Endothelial cell of umbilical vein (primary cell): ENCODE measurements at regions not wholly inside any gene's neighbourhood (a gene's known extent, or its start where the extent isn't known, plus 50 kb on each side); places are given as distances from the start of the nearest gene placed in this dataset.

ENCODE experiments used
- BruUV-seq: library from RNA; stranded (reverse); fragments of 400-500 nt; replicated peaks from 2 replicates; lab custom pipeline; 2021; lab: Mats Ljungman, UMichigan
- CTCF ChIA-PET: fragments of 300-600, 350-600 bp; sonication (Branson Sonifier 250); formaldehyde crosslinking; loops from one replicate; lab custom pipeline; 2021; ENCODE audit warnings: antibody characterized with exemption, inconsistent platforms; lab: Charles Lee
- POLR2A ChIA-PET: fragments of 300-600, 350-600 bp; sonication (Branson Sonifier 250); formaldehyde crosslinking; loops from one replicate; lab custom pipeline; 2021; ENCODE audit warnings: antibody characterized with exemption, inconsistent platforms; lab: Charles Lee
- DNase-seq: peaks from one replicate; pipeline ENCODE4 v3.0.0-alpha.2; 2011; ENCODE audit warnings: low read depth, low spot score
- FAIRE-seq: peaks from 2 replicates; lab custom pipeline; 2011; peaks lifted over from hg19 to GRCh38; lab: Jason Lieb, UNC
- H2AFZ ChIP-seq: 2 replicates; pipeline ENCODE4 v1.6.0; 2012; ENCODE audit warnings: low read depth, low read length, control low read depth, inconsistent platforms
- H3K27ac ChIP-seq: 2 replicates; pipeline ENCODE4 v1.5.1; 2011; ENCODE audit warnings: low read depth, mild to moderate bottlenecking, control low read depth, low read length, moderate library complexity; ENCODE audit not compliant: insufficient read depth
- H3K27me3 ChIP-seq, 2 experiments: 2 replicates each; pipeline versions ENCODE4 v1.6.0 to v1.6.1; 2011; ENCODE audit warnings: low read length in 2 of 2, mixed read lengths in 1 of 2; ENCODE audit not compliant: control insufficient read depth in 2 of 2, insufficient read depth in 2 of 2
- H3K36me3 ChIP-seq, 2 experiments: 2 replicates in 1 of 2; 3 replicates in 1 of 2; pipeline ENCODE4 v1.5.1; 2011; ENCODE audit warnings: low read length in 2 of 2, mild to moderate bottlenecking in 1 of 2, moderate library complexity in 1 of 2; ENCODE audit not compliant: control insufficient read depth in 2 of 2, insufficient read depth in 2 of 2; ENCODE audit errors: extremely low read depth in 1 of 2
- H3K4me1 ChIP-seq: 3 replicates; pipeline ENCODE4 v1.5.1; 2011; ENCODE audit warnings: mild to moderate bottlenecking, low read length; ENCODE audit not compliant: control insufficient read depth, insufficient read depth; ENCODE audit errors: extremely low read depth
- H3K4me2 ChIP-seq: 2 replicates; pipeline ENCODE4 v1.6.1; 2011; ENCODE audit warnings: low read length, control low read depth, mixed read lengths; ENCODE audit not compliant: insufficient read depth
- H3K4me3 ChIP-seq, 3 experiments: fragments of 200-600 bp in 1 of 3; sonication (generic), shearing (Covaris generic) in 1 of 3; replicated peaks in 1 of 3; 2 replicates each; pipeline ENCODE4 v1.5.1; 2011 to 2016; ENCODE audit warnings: control low read depth in 3 of 3, low read length in 3 of 3, mild to moderate bottlenecking in 2 of 3, inconsistent platforms in 1 of 3, low read depth in 1 of 3, moderate library complexity in 1 of 3; ENCODE audit not compliant: insufficient read depth in 1 of 3
- H3K79me2 ChIP-seq: 2 replicates; pipeline ENCODE4 v1.6.0; 2012; ENCODE audit warnings: low read length, inconsistent platforms; ENCODE audit not compliant: control insufficient read depth, insufficient read depth
- H3K9ac ChIP-seq: replicated peaks from 2 replicates; pipeline ENCODE3; 2011; ENCODE audit warnings: low read length, control low read depth; ENCODE audit not compliant: insufficient read depth; ENCODE audit errors: extremely low read depth
- H3K9me1 ChIP-seq: replicated peaks from 3 replicates; pipeline ENCODE4 v1.6.0; 2011; ENCODE audit warnings: mild to moderate bottlenecking, low read length; ENCODE audit not compliant: control insufficient read depth, insufficient read depth; ENCODE audit errors: extremely low read depth
- H3K9me3 ChIP-seq: replicated peaks from 2 replicates; pipeline ENCODE4 v1.5.1; 2012; ENCODE audit warnings: low read length, inconsistent platforms; ENCODE audit not compliant: control insufficient read depth, insufficient read depth
- H4K20me1 ChIP-seq: replicated peaks from 2 replicates; pipeline ENCODE3; 2011; ENCODE audit warnings: mild to moderate bottlenecking, low read length; ENCODE audit not compliant: control insufficient read depth, insufficient read depth; ENCODE audit errors: extremely low read depth
- EZH2 ChIP-seq: IDR thresholded peaks from 2 replicates; pipeline ENCODE4 v1.6.1; 2012; ENCODE audit warnings: borderline replicate concordance, low read depth, mild to moderate bottlenecking, moderate library complexity, low read length, inconsistent platforms; ENCODE audit not compliant: severe bottlenecking
- FOS ChIP-seq: IDR thresholded peaks from 2 replicates; pipeline ENCODE4 v1.6.1; 2011; ENCODE audit warnings: mild to moderate bottlenecking, low read length, moderate library complexity, borderline replicate concordance; ENCODE audit not compliant: insufficient read depth
- GATA2 ChIP-seq: IDR thresholded peaks from 2 replicates; pipeline ENCODE4 v1.7.0; 2011; ENCODE audit warnings: low read depth, mild to moderate bottlenecking, moderate library complexity, mixed read lengths, low read length; ENCODE audit not compliant: insufficient read length, insufficient read depth
- JUN ChIP-seq: IDR thresholded peaks from 2 replicates; pipeline ENCODE4 v1.6.1; 2011; ENCODE audit warnings: borderline replicate concordance, low read depth; ENCODE audit not compliant: insufficient read length, insufficient read depth
- MAX ChIP-seq: IDR thresholded peaks from 2 replicates; pipeline ENCODE4 v1.6.1; 2011; ENCODE audit not compliant: insufficient read depth, insufficient read length
- MYC ChIP-seq: IDR thresholded peaks from one replicate; pipeline ENCODE4 v1.6.1; 2011; ENCODE audit warnings: mild to moderate bottlenecking, low read depth, low read length
- POLR2A ChIP-seq: IDR thresholded peaks from 2 replicates; pipeline ENCODE4 v1.6.1; 2012; ENCODE audit warnings: low read depth, mild to moderate bottlenecking, control low read depth, low read length
- POLR2AphosphoS5 ChIP-seq: IDR thresholded peaks from 2 replicates; pipeline ENCODE4 v1.6.1; 2012; ENCODE audit warnings: low read depth, mild to moderate bottlenecking, control low read depth, low read length, moderate library complexity; ENCODE audit not compliant: insufficient read depth
- dilution Hi-C: fragments of 300-500 bp; cut with MboI; formaldehyde crosslinking; loops from one replicate; pipeline ENCODE4 v1.15.0; 2019; ENCODE audit warnings: low sequenced_read_pairs; ENCODE audit not compliant: extremely low pct_ligation_motif_present
- intact Hi-C: fragments of 100-400 bp; cut with micrococcal nuclease; formaldehyde crosslinking; loops from one replicate; pipeline ENCODE4 v1.10.0; 2022
- TF ChIP-seq, protein P1 (sequence below), 2 donors: IDR thresholded peaks; 1 replicate in 1 of 2; 2 replicates in 1 of 2; pipeline ENCODE4 v1.5.1; 2011; ENCODE audit warnings: low read length in 2 of 2, mild to moderate bottlenecking in 2 of 2, moderate library complexity in 2 of 2, control low read depth in 1 of 2, inconsistent platforms in 1 of 2, low read depth in 1 of 2; ENCODE audit not compliant: insufficient read depth in 1 of 2; ENCODE audit errors: extremely low read depth in 1 of 2

- dilution Hi-C loops (no loop called here), intact Hi-C loops (no loop called here)
- no peaks in the 10 kb centered on the region for H3K9me3 ChIP-seq
- no peak overlapping the region for H3K4me2 ChIP-seq
- no peak overlapping the region for H3K4me3 ChIP-seq
- H2AFZ ChIP-seq, result no peak overlapping the region
- H3K27me3 ChIP-seq, result peaks cover 6 to 21% of the 10 kb centered on the region in 2 experiments
- H3K4me1 ChIP-seq, result no peaks in the 10 kb centered on the region
- no peaks in the 10 kb centered on the region for H3K36me3 ChIP-seq
- no peaks in the 10 kb centered on the region for H4K20me1 ChIP-seq
- no TSS peak for BruUV-seq
- no peak overlapping the region for H3K27ac ChIP-seq
- DNase-seq (no peak), FAIRE-seq (no peak)
- TF ChIP-seq, protein P1, sequence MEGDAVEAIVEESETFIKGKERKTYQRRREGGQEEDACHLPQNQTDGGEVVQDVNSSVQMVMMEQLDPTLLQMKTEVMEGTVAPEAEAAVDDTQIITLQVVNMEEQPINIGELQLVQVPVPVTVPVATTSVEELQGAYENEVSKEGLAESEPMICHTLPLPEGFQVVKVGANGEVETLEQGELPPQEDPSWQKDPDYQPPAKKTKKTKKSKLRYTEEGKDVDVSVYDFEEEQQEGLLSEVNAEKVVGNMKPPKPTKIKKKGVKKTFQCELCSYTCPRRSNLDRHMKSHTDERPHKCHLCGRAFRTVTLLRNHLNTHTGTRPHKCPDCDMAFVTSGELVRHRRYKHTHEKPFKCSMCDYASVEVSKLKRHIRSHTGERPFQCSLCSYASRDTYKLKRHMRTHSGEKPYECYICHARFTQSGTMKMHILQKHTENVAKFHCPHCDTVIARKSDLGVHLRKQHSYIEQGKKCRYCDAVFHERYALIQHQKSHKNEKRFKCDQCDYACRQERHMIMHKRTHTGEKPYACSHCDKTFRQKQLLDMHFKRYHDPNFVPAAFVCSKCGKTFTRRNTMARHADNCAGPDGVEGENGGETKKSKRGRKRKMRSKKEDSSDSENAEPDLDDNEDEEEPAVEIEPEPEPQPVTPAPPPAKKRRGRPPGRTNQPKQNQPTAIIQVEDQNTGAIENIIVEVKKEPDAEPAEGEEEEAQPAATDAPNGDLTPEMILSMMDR (IDR thresholded peaks at IDR 0.05; ENCODE audit: extremely low read depth in 1 of 2, insufficient read depth in 1 of 2, low read depth in 1 of 2, low read length in 2 of 2), result no peak
- TF ChIP-seq POLR2AphosphoS5, result no peak
- TF ChIP-seq GATA2, result no peak
- TF ChIP-seq EZH2, result no peak
- no peak for TF ChIP-seq POLR2A
- TF ChIP-seq MAX, result no peak
- TF ChIP-seq FOS, result no peak
- no peak for TF ChIP-seq MYC
- no peak for TF ChIP-seq JUN
- CTCF ChIA-PET, result interaction anchor here (0.6 to 2.3 kb wide), 4 partner anchors 33 to 109 kb away, joined by 3 to 15 read pairs (median 4); partner anchors contain the start of gene EPHB3
- POLR2A ChIA-PET, result no interaction called here
- H3K79me2 ChIP-seq, result no peaks in the 10 kb centered on the region
- no peak overlapping the region for H3K9ac ChIP-seq
- H3K9me1 ChIP-seq, result no peaks in the 10 kb centered on the region
These were observed 80.8 kb upstream of the EPHB3 start for GRCh38 chr3:184480831-184481230.
